ENCODE measurements at regions not wholly inside any gene's neighbourhood (a gene's known extent, or its start where the extent isn't known, plus 50 kb on each side); places are given as distances from the start of the nearest gene placed in this dataset.
"Not testable (repeated sequence)": the region's sequence is repeated elsewhere in the genome, so short reads cannot be mapped to it uniquely, and the experiment has no call there.

- no peak for DNase-seq (ENCODE audit: low read depth, low spot score)
Observed at GRCh38 chr5:158207733-158208132, 348.8 kb upstream of the CLINT1 start.

- DNase-seq (ENCODE audit: low read depth, low spot score) = no peak
Observed at GRCh38 chr5:158205992-158206391, 347.0 kb upstream of the CLINT1 start.

GRCh38 chr5:158203261-158203660 lies 344.3 kb upstream of the CLINT1 start:
- no peak for DNase-seq (ENCODE audit: low read depth, low spot score)

- no peak for DNase-seq (ENCODE audit: low read depth, low spot score)
Observed at GRCh38 chr5:158202801-158203200, 343.9 kb upstream of the CLINT1 start.

- no peak for DNase-seq (ENCODE audit: low read depth, low spot score)
Observed at GRCh38 chr5:158200619-158201018, 341.7 kb upstream of the CLINT1 start.

GRCh38 chr5:158198636-158199035 lies 339.7 kb upstream of the CLINT1 start:
- no peak for DNase-seq (ENCODE audit: low read depth, low spot score)

GRCh38 chr5:158195416-158196210 lies 336.7 kb upstream of the CLINT1 start:
- DNase-seq (ENCODE audit: low read depth, low spot score) = no peak

GRCh38 chr5:158194561-158194976 lies 335.6 kb upstream of the CLINT1 start:
- no peak for DNase-seq (ENCODE audit: low read depth, low spot score)

GRCh38 chr5:158193395-158193794 lies 334.4 kb upstream of the CLINT1 start:
- not testable (repeated sequence) for DNase-seq (ENCODE audit: low read depth, low spot score)

- DNase-seq (ENCODE audit: low read depth, low spot score) = no peak
Observed at GRCh38 chr5:158180407-158180806, 321.5 kb upstream of the CLINT1 start.

GRCh38 chr5:158179271-158179670 lies 320.3 kb upstream of the CLINT1 start:
- no peak for DNase-seq (ENCODE audit: low read depth, low spot score)

GRCh38 chr5:158178535-158178934 lies 319.6 kb upstream of the CLINT1 start:
- DNase-seq (ENCODE audit: low read depth, low spot score) = no peak

- DNase-seq (ENCODE audit: low read depth, low spot score) = no peak
Observed at GRCh38 chr5:158177146-158177545, 318.2 kb upstream of the CLINT1 start.

GRCh38 chr5:158175934-158176481 lies 317.1 kb upstream of the CLINT1 start:
- DNase-seq (ENCODE audit: low read depth, low spot score) = no peak

- peak; percentile 12 for DNase-seq (ENCODE audit: low read depth, low spot score)
Observed at GRCh38 chr5:158174918-158175851, 316.2 kb upstream of the CLINT1 start.

GRCh38 chr5:158174026-158174425 lies 315.1 kb upstream of the CLINT1 start:
- no peak for DNase-seq (ENCODE audit: low read depth, low spot score)

GRCh38 chr5:158172005-158172404 lies 313.1 kb upstream of the CLINT1 start:
- no peak for DNase-seq (ENCODE audit: low read depth, low spot score)

- DNase-seq (ENCODE audit: low read depth, low spot score) = no peak
Observed at GRCh38 chr5:158170534-158170933, 311.6 kb upstream of the CLINT1 start.

- no peak for DNase-seq (ENCODE audit: low read depth, low spot score)
Observed at GRCh38 chr5:158170060-158170459, 311.1 kb upstream of the CLINT1 start.

- no peak for DNase-seq (ENCODE audit: low read depth, low spot score)
Observed at GRCh38 chr5:158166424-158166823, 307.5 kb upstream of the CLINT1 start.

- no peak for DNase-seq (ENCODE audit: low read depth, low spot score)
Observed at GRCh38 chr5:158165647-158166046, 306.7 kb upstream of the CLINT1 start.

- no peak for DNase-seq (ENCODE audit: low read depth, low spot score)
Observed at GRCh38 chr5:158164296-158165047, 305.5 kb upstream of the CLINT1 start.

Data from activated CD4-positive, CD25-positive, alpha-beta regulatory T cell treated with anti-CD3 and anti-CD28 coated beads, Interleukin-2, amount 50 U/mL, for 16 hours (primary cell).